ENCODE measurements at regions not wholly inside any gene's neighbourhood (a gene's known extent, or its start where the extent isn't known, plus 50 kb on each side); places are given as distances from the start of the nearest gene placed in this dataset.
"Not testable (repeated sequence)": the region's sequence is repeated elsewhere in the genome, so short reads cannot be mapped to it uniquely, and the experiment has no call there.

DNA sequence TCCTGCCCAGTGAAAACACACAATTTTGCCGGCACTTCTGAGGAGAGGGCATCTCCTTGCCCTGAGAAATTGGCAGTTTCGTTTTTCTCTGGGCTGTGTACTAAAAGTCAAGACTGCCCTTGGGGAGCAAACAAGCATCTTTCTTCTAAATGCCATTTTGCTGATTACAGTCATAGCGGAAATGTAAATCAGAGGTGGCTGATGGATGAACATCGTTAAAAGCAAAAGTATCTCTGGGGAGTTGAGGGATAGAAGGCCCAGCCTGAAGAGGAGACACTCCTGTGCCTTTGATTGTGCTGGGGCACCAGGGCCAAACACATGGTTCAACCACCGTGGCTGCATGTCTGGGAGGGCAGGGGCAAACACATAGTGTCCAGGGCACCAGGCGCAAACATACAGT lies 49.8 kb downstream of the ABCC12 start:
- DNase-seq (ENCODE audit: low read depth): no peak

DNA sequence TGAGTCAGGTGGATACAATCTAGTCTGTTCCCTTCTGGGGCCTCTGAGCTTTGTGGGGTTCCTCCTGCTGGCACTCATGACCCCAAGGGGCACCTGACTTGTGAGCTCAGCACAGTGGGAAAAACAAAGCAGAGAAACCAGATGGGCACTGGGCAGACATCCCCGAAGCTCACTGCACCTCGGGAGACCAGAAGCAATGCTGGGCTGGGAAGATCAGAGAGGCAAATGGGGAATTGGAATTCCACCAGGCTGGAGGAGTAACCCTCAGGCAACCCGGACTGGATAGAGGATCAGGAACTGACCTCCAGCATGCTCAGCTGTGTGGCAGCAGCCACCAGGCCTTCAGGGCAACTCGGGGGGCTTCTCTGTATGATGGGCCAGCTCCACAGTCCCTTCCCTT lies 50.3 kb downstream of the ABCC12 start:
- no peak for DNase-seq (ENCODE audit: low read depth)

DNA sequence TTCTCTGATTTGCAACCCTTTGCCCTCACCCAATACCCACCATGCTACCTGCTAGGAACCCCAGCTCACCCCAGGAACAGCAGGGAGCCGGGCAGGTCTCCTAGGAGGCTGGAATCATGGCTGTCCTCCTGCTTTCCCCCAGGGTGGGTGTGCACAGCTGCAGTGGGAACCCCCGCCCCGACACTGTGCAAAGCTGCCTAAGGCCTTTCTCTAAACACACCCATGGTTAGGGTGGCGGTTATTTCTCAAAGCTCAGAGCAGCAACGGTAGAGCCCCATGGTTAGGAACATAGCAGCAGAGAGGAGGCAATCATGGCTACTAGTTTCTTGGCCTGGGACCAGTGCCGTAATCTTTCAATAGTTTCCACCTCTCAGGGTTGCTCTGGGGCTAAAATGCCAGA lies 52.2 kb downstream of the ABCC12 start:
- no peak for DNase-seq (ENCODE audit: low read depth)

DNA sequence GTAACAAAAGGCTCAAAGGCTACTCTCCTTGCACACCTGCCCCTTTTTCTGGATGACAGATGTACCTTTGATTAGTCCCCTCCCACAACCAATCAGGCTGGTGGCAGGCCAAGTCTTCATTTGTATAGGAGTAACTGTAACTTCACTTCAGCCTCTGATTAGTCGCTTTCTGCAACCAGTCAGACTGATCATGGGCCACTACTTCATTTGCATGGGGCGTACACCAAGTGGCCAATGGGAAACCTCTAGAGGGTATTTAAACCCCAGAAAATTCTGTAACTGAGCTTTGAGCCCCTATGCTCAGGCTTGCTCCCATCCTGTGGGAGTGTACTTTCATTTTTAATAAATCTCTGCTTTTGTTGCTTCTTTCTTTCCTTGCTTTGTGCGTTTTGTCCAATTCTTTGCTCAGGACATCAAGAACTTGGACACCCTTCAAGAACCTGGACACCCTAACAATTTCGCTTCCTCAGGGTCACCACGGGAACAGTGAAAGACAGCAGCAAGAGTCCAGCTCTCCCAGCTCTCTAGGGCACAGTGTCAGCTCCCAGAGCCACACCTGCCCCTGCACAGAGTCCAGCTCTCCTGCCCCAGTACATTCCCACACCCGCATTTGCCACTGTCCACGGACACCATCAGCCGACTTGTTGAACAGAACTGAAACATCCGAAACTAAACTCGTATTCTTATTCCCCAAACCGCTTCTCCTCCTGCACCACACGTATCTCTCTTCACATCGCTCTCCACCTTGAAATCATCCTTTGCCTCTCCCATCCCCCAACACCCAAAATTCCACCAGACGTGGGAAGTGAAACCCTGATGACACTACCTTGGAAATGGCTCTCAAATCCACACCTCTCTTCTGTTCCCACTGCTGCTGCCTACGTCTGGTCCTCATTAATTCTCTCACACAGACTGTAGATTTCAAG lies 53.4 kb downstream of the ABCC12 start:
- no peak for DNase-seq (ENCODE audit: low read depth)

DNA sequence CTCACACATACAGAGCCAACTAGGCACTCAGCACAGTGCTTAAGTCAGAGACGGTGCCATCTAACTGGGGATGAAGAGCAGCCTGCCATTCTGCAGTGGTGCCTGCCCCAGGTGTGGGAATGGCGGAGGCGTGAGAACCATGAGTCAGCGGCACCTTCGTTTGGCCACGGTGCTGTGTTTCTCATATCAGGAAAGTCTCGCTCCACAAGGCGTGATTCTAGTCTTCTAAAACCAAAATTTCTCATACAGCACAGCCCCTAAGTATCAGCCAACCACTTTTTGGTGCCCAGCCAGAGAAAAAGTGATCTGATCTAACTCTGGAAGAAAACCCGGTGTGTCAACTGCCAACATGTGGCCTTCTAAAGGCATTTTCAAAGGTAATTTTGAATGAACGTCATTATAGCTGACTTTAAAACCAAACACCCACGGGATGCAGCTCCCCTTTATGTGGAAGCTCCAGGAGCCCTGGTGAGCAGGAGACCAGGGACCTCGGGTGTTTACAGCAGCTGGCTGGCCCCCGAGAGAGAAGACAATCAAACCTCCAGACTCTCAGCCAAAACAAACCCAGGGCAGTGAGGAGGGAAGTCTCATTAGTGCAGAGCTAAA lies 54.6 kb downstream of the ABCC12 start:
- no peak for DNase-seq (ENCODE audit: low read depth)

DNA sequence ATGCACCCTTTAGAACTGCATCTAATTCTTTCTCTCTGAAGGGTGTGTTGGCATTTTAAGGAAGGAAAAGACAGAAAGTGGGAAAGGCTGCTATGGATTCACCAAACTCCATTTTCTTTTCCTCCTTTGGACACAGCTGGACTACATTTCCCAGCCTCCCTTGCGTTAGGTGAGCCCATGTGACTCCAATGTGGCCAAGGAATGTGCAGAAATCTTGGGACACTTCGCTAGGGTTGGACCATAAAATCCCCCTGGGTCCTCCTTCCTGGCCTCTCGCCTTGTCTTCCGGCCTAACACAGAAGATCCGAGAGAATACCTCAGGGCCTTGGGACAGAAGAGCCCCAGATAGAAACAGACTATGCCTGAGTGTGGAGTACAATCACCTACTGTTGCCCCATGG lies 56.3 kb downstream of the ABCC12 start:
- no peak for DNase-seq (ENCODE audit: low read depth)

DNA sequence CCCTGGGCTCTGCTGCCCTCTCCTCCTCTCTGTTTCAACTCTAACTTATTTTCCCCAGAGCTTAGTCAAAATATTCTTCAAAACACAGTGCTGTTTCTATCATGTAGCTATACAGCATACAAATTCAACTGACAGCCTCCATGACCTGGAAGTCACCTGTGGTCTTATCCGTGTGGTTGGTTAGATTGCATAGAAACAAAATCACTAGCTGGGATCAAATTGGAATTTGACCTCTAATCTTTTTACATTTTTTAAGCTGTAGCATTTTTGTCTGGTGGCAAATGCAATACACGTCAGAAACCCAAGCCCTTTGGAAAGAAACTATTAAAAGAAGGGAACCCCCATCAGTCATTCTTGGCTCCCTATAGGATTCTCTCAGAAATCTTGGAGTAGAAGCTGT lies 57.3 kb downstream of the ABCC12 start:
- DNase-seq (ENCODE audit: low read depth): no peak

DNA sequence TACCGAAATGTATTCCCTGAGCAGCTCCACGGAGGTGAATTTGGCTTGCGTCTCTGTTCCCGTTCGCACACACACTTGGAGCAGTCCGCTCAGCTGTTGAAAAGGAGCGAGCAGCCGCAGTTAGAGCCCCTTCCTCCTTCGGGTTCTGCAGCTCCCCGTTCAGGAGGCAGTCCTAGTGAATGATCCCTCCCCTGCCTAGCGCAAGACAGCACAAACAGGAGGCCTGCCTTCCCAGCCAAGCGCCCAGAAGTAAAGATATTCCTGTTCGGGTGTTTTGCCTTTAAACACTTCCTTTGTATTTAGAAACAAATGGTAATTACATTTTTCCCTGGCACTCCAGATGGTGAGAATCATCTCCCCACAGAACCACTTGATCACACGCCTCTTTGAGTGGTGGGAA lies 64.7 kb downstream of the ABCC12 start:
- DNase-seq (ENCODE audit: low read depth): no peak

DNA sequence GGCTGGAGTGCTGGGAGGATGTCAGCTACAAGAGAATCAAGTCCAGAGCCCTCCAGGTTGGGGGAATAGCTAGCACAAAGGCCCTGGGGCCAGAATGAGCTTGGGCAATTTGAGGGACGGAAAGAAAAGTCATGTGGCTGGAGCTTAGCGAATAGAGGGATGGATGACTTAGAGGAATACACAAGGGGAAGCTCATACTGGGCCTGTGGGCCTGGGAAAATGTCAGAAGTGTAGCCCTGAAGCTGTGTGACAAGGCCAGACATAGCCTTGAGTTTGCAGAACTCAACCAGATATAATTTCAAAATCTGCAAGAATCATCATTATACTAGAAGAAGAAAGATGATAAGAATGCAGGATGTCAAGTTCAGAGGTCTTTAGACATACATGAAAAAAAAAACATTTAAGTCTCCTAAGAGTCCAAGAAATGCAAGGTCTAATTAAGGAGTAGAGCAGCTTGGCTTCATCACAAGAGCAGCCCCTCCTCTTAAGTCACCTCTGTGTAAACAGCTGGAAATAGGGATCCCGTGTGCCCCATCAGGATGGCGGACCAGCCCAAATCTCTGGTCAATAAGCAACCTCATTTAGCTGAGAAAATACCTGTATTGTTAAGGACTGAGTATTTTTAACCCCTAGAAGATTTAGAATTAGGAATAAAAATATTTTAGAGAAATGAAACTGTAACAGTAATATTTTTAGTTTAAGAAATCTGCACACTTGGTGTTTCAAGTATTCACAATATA lies 66.6 kb downstream of the ABCC12 start:
- DNase-seq (ENCODE audit: low read depth): no peak

DNA sequence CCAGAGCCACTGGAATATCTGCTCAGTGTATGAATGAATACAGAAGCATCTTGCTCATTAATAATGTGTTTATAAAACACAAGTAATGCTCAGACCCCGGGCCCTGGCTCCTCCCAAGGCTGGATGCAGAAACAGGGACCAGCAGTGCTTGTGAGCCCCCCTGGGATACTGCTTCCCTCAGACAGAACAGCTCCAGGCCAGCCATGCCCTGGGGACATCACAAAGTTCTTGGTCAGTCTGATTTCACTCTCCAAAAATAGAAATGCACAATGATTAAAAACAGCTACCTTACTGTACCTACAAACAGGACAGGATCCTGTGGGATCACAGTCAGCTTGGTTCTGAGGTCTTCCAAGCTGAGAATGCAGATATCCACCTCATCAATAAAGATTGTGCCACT lies 68.2 kb downstream of the ABCC12 start:
- no peak for DNase-seq (ENCODE audit: low read depth)

DNA sequence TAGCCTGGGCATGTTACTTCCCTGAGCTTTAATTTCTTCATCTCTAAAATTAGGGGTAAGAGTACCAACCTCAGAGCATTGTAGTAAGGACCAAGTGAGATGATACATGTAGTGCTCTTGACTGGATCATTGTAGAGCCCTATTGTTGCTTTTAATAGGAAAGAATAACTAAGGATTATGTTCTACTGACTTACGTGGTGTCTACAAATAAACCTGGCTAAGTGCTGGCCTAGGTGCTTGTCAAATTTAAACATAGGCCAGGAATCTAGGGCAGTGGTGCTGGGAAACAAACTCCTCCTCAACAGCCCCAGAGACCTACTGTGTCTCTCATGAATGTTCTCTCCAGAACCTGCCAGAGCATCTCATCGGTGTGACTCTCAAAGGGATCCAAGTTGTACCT lies 69.4 kb downstream of the ABCC12 start:
- no peak for DNase-seq (ENCODE audit: low read depth)

DNA sequence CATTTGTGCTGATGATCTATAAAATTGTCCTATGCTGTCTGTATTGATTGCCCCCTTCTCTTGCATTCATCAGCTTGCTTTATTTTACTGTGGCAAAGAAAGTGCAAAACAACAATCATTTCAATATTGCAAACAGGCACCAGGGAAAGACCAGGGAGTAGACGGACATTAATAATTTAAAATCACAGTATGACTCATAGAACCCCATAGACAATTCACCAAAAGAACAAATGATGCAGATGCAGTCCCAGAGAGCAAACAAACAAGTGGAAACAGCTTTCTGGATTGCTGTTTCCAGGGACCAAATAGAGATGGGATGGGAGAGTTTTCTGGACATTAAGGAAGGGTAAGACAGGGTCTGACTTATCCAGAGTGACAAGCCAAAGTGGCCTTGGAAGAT lies 70.1 kb downstream of the ABCC12 start:
- DNase-seq (ENCODE audit: low read depth): no peak

DNA sequence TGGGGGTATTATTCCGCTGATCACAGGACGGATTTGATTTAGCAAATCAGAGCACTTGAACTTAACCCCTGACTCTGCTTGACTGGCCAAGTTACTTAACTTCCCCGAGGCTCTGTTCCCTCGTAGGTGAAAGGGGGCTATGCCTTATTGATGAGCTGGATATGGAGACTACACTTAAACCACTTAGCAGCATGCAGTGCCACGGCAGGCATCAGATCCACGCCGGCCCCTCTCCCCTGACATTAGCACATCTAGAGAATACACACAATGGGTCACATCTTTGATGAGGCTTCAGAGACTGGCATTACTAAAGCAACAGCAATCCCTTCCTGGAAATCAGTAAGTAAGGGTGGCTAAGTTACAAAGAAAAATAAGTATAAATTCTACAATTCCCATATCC lies 71.0 kb downstream of the ABCC12 start:
- no peak for DNase-seq (ENCODE audit: low read depth)

DNA sequence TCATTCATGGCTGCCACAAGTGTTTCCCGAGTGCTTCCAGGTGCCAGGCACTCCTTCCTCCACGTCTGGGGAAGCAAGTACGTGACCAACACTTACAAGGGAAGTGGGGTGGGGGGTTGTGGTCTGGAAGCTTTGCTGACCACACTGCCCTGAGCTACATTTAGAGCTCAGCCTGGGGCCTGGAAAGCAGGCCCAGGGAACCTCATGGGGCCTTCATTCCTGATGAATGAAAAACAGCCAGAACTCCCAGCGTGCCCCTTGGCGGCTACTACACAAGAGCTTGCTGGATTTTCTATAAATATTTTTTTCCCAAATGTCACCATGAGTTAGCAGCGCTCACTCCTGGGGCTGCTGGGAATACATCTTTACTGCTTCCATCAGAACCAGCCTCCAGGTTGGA lies 73.3 kb downstream of the ABCC12 start:
- peak; percentile 91 for DNase-seq (ENCODE audit: low read depth)

DNA sequence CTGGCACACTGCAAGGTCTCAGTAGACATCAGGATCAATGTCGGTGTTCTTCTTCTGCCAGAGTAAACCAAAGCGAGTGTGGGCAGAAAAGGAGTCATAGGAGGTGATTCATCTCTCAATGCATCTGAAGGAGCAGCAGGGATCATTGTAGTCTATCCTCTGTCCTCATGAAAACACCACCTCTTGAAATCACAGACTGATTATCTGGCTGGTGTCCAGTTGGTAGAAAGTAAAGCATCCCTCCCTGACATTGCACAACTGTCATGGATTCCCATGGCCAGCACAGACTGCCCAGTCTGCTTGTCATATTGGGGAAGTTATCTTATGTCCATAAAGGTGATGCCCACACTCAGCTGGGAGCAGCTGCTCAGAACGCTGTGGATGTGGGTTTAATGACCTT lies 74.1 kb downstream of the ABCC12 start:
- peak; percentile 91 for DNase-seq (ENCODE audit: low read depth)

DNA sequence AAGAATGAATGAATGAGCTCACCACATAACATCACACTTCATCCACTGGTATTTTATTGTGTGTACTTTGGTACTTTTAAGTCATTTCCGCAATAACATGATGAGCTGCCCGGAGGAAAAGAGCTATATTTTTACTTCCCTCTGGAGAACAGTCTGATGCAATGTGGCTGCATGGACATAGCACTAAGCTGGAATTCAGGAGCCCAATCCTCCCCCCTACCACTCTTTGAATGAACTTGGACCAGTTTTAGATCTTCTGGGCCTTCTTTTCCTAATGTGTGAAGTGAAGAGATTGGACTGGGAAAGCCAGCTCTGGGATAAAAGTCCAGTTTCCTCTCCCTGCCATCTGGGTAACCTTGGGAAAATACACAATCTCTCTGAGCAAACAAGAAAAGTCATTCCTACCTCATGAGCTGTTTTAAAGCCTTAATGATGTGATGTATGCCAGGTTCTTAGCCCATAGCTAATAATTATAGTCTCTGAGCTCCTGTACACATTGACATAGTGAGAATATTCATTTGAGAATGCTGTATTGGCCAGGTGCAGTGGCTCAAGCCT lies 79.3 kb downstream of the ABCC12 start:
- peak; percentile 90 for DNase-seq (ENCODE audit: low read depth)

DNA sequence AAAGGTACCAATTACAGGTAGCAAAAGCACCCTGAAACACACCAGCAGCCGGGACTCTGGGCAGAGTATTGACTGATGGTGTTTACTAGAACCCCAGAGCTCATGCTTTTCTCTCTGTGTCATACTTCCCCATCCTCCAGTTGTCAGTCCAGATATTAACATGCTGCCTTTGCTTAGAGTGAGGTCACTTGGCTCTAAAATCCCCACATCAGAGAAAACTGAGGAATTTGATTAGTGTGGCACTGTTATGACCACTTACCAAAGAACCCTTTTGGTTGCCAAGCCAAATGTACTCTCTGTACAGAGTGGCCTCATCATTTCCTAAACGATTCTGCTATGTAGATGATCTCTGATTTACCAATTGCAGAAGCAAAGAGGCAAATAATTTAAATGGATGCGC lies 80.4 kb downstream of the ABCC12 start:
- peak; percentile 86 for DNase-seq (ENCODE audit: low read depth)

DNA sequence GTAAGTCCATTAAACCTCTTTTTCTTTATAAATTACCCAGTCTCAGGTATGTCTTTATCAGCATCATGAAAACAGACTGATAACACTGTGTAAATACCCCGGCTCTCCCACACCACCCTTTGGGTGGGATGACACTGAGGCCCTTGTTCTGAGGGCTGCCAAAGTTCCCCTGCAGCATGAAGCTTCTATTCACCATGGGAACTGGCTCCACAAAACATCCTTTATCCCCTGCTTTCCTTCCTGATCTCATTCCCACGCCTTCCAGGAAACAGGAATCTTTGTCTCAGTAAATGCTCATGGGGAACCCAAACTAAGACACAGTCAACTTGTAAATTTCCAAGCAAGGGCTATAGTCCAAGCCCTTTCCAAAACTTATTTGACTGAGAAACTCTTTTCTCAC lies 88.4 kb downstream of the ABCC12 start:
- DNase-seq (ENCODE audit: low read depth): no peak

DNA sequence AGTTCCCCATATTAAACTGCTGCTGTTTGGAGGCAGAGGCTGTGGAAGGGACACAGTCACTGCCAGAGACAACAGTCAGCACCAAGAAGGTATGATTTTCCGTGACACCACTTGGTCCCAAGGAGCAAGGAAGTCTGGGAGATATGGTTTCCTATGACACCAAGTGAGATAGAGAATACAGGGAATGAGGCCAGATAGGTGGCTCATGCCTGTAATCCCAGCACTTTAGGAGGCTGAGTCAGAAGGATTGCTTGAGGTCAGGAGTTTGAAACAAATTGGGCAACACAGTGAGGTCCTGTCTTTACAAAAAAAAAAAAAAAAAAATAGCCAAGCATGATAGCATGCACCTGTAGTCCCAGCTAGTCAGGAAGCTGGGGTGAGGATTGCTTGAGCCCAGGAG lies 90.8 kb downstream of the ABCC12 start:
- no peak for DNase-seq (ENCODE audit: low read depth)

DNA sequence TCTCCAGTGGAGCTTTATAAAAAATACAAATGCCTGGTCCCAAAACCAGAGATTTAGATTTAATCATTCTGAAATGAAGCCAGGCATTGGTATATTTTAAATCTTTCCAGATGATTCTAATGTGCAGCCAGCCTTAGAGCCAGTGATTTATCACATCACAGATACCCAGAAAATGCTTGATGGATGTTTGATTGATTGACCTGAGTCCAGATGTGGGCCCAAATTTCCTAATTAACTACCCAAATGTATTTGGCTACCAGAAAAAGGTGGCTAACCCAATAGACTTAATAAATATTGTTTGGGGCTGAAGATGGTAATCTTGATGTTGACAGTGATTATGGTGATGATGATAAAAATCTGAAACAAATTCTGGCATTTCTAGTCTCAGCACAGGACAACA lies 93.1 kb downstream of the ABCC12 start:
- no peak for DNase-seq (ENCODE audit: low read depth)

DNA sequence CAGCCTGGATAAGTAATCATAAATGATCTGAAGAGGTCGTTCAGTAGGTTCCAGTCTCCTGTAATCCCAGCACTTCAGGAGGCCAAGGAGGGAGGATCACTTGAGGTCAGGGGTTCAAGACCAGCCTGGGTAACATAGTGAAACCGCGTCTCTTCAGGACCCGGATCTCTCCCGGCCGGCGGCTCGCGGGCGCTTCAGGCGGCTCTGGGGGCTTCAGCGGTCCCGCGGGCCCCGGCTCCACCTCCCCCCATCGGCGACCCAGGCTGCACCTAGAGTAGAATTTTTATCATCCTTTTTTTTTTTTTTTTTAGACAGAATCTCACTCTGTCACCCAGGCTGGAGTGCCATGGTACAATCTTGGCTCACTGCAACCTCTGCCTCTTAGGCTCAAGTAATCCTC lies 95.9 kb downstream of the ABCC12 start:
- no peak for DNase-seq (ENCODE audit: low read depth)

DNA sequence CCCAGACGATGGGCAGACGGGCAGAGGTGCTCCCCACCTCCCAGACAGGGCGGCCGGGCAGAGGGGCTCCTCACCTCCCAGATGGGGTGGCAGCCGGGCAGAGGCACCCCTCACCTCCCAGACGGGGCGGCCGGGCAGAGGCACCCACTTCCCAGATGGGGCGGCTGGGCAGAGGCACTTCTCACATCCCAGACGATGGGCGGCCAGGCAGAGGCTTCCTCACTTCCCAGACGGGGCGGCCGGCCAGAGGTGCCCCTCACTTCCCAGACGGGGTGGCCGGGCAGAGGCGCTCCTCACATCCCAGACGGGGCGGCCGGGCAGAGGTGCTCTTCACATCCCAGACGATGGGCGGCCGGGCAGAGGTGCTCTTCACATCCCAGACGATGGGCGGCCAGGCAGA lies 96.6 kb downstream of the ABCC12 start:
- not testable (repeated sequence) for DNase-seq (ENCODE audit: low read depth)

DNA sequence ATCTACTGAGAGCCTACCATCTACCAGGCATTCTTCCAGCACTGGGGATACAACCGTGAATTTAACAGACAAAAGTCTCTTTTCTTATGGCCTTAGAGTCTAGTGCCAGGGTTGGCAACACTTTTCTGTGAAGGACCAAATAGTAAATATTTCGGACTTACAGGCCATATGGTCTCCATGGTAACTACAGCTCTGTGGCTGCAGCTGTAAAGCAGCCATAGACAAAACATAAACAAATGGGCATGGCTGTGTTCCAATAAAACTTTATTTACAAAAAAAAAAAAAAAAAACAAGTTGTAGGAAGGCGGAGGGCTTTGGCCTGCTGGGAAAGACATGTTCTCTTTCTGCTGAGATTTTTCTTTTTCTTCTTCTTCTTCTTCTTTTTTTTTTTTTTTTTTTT lies 98.7 kb downstream of the ABCC12 start:
- no peak for DNase-seq (ENCODE audit: low read depth)
